Stomach (tissue), 4 donors: ENCODE measurements at regions not wholly inside any gene's neighbourhood (a gene's known extent, or its start where the extent isn't known, plus 50 kb on each side); places are given as distances from the start of the nearest gene placed in this dataset.

Experiments
- EP300 ChIP-seq: sonication (generic); formaldehyde crosslinking; IDR thresholded peaks from one replicate; pipeline ENCODE4 v1.6.1; 2017; ENCODE audit warnings: antibody characterized with exemption
- POLR2A ChIP-seq, 4 donors: fragments of 450-650 bp; IDR thresholded peaks; one replicate each; pipeline ENCODE4 v1.6.1; 2016; ENCODE audit warnings: antibody characterized with exemption in 4 of 4, control low read depth in 2 of 4, mild to moderate bottlenecking in 1 of 4, moderate library complexity in 1 of 4

GRCh38 chr10:78516756-78517155, 483.1 kb downstream of the RPS24 start:
- no peak for TF ChIP-seq POLR2A (IDR thresholded peaks at IDR 0.05)
- TF ChIP-seq EP300 = no peak
